HUES48 (cell line): ENCODE measurements at regions not wholly inside any gene's neighbourhood (a gene's known extent, or its start where the extent isn't known, plus 50 kb on each side); places are given as distances from the start of the nearest gene placed in this dataset.

Source experiments
- H3K27ac ChIP-seq: one replicate; pipeline ENCODE4 v1.7.0; 2013; ENCODE audit warnings: low read depth, low read length, inconsistent platforms
- H3K27me3 ChIP-seq: 2 replicates; pipeline ENCODE4 v1.6.1; 2013; ENCODE audit warnings: mild to moderate bottlenecking, low read length; ENCODE audit not compliant: control insufficient read depth, insufficient read depth
- H3K36me3 ChIP-seq: 2 replicates; pipeline ENCODE4 v1.6.1; 2013; ENCODE audit warnings: low read length; ENCODE audit not compliant: control insufficient read depth, insufficient read depth
- H3K4me1 ChIP-seq: 2 replicates; pipeline ENCODE4 v1.6.1; 2013; ENCODE audit warnings: mild to moderate bottlenecking, low read length; ENCODE audit not compliant: control insufficient read depth, insufficient read depth
- H3K4me3 ChIP-seq: 2 replicates; pipeline ENCODE4 v1.5.1; 2013; ENCODE audit warnings: mild to moderate bottlenecking, low read depth, low read length
- H3K9ac ChIP-seq: 2 replicates; pipeline ENCODE4 v1.6.1; 2013; ENCODE audit warnings: mild to moderate bottlenecking, low read depth, low read length, moderate library complexity
- H3K9me3 ChIP-seq: 2 replicates; pipeline ENCODE4 v1.6.1; 2013; ENCODE audit warnings: low read length; ENCODE audit not compliant: control insufficient read depth, insufficient read depth

- no peaks in the 10 kb centered on the region for H3K9me3 ChIP-seq
- no peaks in the 10 kb centered on the region for H3K4me1 ChIP-seq
- H3K27me3 ChIP-seq, result no peaks in the 10 kb centered on the region
- H3K36me3 ChIP-seq, result no peaks in the 10 kb centered on the region
- no peak overlapping the region for H3K27ac ChIP-seq
- no peak overlapping the region for H3K4me3 ChIP-seq
- H3K9ac ChIP-seq, result no peak overlapping the region
Measured at GRCh38 chr10:43979551-43979950, 330.9 kb upstream of the ZNF32 start.

GRCh38 chr10:43978936-43979335 lies 330.3 kb upstream of the ZNF32 start:
- Histone ChIP-seq H3K9me3 (no peaks in the 10 kb centered on the region), H3K27me3 (no peaks in the 10 kb centered on the region), H3K36me3 (no peaks in the 10 kb centered on the region), H3K4me3 (no peak overlapping the region), H3K4me1 (no peaks in the 10 kb centered on the region), H3K9ac (no peak overlapping the region), H3K27ac (no peak overlapping the region)

DNA sequence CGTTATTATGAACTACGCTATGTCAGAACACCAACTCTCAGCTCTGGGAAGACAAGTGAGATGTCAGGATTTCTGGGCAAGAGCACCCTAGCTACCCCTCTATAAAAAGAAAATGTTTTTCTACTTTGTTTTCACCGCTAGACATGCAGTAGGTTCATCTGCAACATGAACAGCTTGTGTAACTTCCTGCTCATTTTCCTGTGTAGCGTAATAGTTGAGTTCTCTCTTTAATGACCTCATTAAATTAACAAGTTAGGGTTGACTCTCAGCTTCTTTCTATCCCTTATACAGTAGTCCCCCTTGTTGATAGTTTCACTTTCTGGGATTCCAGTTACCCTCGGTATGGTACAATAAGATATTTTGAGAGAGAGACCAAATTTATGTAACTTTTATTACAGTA lies 329.4 kb upstream of the ZNF32 start:
- no peak overlapping the region for H3K27ac ChIP-seq
- no peaks in the 10 kb centered on the region for H3K4me1 ChIP-seq
- H3K9ac ChIP-seq, result no peak overlapping the region
- no peaks in the 10 kb centered on the region for H3K9me3 ChIP-seq
- H3K36me3 ChIP-seq, result no peaks in the 10 kb centered on the region
- H3K27me3 ChIP-seq, result no peaks in the 10 kb centered on the region
- H3K4me3 ChIP-seq, result no peak overlapping the region

GRCh38 chr10:43976292-43976691 lies 327.6 kb upstream of the ZNF32 start:
- Histone ChIP-seq H3K9ac (no peak overlapping the region), H3K36me3 (no peaks in the 10 kb centered on the region)

GRCh38 chr10:43973801-43974200 lies 325.1 kb upstream of the ZNF32 start:
- Histone ChIP-seq H3K4me1 (no peaks in the 10 kb centered on the region), H3K4me3 (no peak overlapping the region), H3K9ac (no peak overlapping the region), H3K9me3 (no peaks in the 10 kb centered on the region; the same call in 1 of the 2 replicates), H3K27ac (no peak overlapping the region), H3K27me3 (no peaks in the 10 kb centered on the region), H3K36me3 (no peaks in the 10 kb centered on the region)

More at GRCh38 chr10:43976292-43976691, 327.6 kb upstream of the ZNF32 start:
- H3K27me3 ChIP-seq, result no peaks in the 10 kb centered on the region
- H3K27ac ChIP-seq, result no peak overlapping the region
- H3K4me3 ChIP-seq, result no peak overlapping the region
- no peaks in the 10 kb centered on the region for H3K4me1 ChIP-seq
- no peaks in the 10 kb centered on the region for H3K9me3 ChIP-seq

DNA sequence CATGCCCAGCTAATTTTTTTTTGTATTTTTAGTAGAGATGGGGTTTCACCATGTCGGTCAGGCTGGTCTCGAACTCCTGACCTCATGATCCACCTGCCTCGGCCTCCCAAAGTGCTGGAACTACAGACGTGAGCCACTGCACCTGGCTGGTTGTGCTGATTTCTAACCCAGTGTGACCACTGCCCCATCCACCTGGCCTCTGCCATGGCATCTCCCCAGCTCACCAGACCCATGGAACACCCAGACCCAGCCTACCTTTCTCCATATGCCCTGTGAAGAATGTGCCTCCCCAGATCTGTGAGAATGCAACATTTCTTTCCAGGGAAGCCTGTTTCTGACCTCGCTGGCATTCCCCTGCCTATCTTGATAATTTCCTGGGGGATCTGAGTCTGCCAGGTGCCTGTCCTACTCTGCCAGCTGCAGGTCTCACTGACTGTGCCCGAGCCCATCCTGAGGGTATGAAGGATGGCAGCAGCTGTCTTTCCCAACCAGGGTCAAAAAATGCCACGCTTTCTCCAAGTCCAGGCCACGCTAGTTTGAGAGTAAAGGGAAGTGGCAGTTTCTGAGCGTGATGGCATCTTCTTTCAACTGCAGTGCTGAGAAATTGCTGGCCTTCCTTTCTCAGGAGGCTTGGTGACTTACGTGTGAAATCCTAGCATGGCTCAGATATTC lies 324.4 kb upstream of the ZNF32 start:
- no peaks in the 10 kb centered on the region; the same call in 1 of the 2 replicates for H3K9me3 ChIP-seq
- H3K27ac ChIP-seq, result no peak overlapping the region
- H3K36me3 ChIP-seq, result no peaks in the 10 kb centered on the region
- no peaks in the 10 kb centered on the region for H3K4me1 ChIP-seq
- no peak overlapping the region for H3K4me3 ChIP-seq
- H3K9ac ChIP-seq, result no peak overlapping the region
- H3K27me3 ChIP-seq, result no peaks in the 10 kb centered on the region

DNA sequence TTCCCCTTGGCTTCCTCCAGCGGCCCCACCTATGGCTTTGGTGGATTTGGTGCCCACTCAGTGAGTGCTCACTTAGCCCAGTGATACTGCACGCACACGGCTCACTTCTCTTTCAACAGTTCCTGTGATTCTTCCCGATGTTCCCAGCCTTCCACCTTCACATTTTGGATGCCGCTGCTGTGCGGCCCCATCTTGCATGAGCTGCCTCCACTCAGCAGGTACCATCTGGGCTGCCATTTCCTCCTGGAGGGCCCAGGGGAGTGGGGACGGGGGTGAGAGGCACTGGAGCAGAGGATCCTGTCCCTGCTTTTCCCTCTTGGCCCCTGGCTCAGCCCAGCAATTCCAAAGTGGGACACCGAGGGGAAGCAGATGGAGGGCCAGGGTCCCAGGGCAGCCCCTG lies 323.3 kb upstream of the ZNF32 start:
- no peaks in the 10 kb centered on the region for H3K27me3 ChIP-seq
- no peaks in the 10 kb centered on the region for H3K4me1 ChIP-seq
- no peak overlapping the region for H3K9ac ChIP-seq

GRCh38 chr10:43971306-43971705 lies 322.6 kb upstream of the ZNF32 start:
- H3K9me3 ChIP-seq, result no peaks in the 10 kb centered on the region; the same call in 1 of the 2 replicates
- no peak overlapping the region for H3K4me3 ChIP-seq
- no peak overlapping the region for H3K27ac ChIP-seq
- no peaks in the 10 kb centered on the region for H3K4me1 ChIP-seq
- H3K9ac ChIP-seq, result no peak overlapping the region
- no peaks in the 10 kb centered on the region for H3K27me3 ChIP-seq
- no peaks in the 10 kb centered on the region for H3K36me3 ChIP-seq

More for the DNA sequence above, 323.3 kb upstream of the ZNF32 start:
- Histone ChIP-seq H3K27ac (no peak overlapping the region), H3K4me3 (no peak overlapping the region), H3K36me3 (no peaks in the 10 kb centered on the region), H3K9me3 (no peaks in the 10 kb centered on the region; the same call in 1 of the 2 replicates)

DNA sequence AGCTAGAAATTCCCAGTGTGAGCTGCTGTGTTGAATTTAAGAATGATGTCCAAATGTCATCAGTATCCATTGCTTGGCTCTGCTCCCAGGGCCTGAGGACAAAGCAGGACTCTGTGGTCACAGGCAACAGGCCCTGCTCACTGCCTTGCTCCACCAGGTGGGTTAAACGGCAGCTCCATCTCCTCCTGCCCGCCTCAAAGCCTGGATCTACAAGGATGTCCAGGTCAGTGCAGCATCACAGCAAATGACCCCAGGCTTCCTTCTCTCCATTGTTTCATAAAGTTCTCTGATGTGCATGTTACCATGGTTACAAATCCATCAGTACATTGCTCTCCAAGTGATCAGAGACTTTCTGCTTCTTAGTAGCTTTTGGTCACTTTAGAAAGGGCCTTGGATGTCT lies 322.0 kb upstream of the ZNF32 start:
- no peaks in the 10 kb centered on the region for H3K4me1 ChIP-seq
- no peak overlapping the region for H3K4me3 ChIP-seq
- no peak overlapping the region for H3K27ac ChIP-seq
- H3K36me3 ChIP-seq, result no peaks in the 10 kb centered on the region
- H3K9me3 ChIP-seq, result no peaks in the 10 kb centered on the region; the same call in 1 of the 2 replicates
- no peaks in the 10 kb centered on the region for H3K27me3 ChIP-seq
- no peak overlapping the region for H3K9ac ChIP-seq

DNA sequence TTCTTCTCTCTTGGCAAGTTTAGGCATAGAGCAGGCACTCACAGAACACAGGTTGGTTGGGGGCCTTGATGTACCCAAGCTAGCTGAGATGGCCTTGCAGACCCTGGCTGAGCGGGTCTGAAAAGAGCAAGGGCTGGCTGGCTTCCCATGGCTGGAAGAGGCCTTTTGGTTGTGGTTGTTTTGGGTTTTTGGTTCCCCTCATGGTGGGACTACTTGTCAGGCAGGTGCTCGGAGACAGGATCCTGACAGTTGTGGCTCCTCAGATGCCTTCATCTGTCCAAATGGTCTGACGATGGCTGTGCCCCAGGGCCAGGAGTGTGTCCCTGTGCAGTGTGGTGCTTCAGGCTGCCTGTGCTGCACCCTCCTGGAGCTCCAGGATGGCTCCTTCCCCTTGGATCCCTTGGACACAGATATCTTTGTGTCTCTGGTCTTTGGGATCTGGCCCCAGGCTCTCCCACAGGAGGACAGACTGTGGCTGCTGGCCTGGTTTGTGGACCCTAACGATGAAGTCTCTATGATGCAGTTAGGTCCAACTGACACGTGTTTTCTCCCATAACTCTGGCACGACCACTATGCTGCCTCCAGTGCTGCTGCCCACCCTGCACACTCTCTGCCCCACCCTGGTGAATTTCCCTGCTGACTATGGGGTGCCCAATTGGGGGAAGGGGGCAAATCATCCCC lies 321.5 kb upstream of the ZNF32 start:
- Histone ChIP-seq H3K27ac (no peak overlapping the region), H3K27me3 (no peaks in the 10 kb centered on the region), H3K9ac (no peak overlapping the region), H3K4me3 (no peak overlapping the region), H3K4me1 (no peaks in the 10 kb centered on the region), H3K36me3 (no peaks in the 10 kb centered on the region), H3K9me3 (no peaks in the 10 kb centered on the region; the same call in 1 of the 2 replicates)

DNA sequence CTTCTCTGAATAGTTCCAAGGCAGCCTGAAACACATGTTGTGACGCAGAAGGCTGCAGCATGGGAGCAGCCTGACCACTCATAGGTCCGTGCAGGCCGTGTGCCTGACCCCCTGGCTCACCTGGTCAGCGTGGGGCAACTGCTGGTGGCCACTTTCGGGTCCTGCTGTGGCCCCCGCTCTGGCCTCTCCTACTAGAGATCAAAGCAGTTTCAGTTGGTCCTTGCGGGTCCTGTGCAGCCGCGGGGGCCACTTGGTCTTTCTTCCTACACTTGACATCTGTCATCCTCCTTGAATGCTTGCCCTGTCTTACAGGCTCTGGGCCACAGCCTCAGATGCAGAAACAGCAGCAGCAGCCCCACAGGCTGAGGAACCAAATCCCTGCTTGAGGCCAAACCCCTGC lies 320.8 kb upstream of the ZNF32 start:
- no peaks in the 10 kb centered on the region for H3K27me3 ChIP-seq
- H3K9ac ChIP-seq, result no peak overlapping the region
- no peaks in the 10 kb centered on the region for H3K4me1 ChIP-seq
- no peaks in the 10 kb centered on the region for H3K36me3 ChIP-seq
- H3K27ac ChIP-seq, result no peak overlapping the region
- no peaks in the 10 kb centered on the region; the same call in 1 of the 2 replicates for H3K9me3 ChIP-seq
- no peak overlapping the region for H3K4me3 ChIP-seq
